AG10803 (cell line): ENCODE measurements at regions not wholly inside any gene's neighbourhood (a gene's known extent, or its start where the extent isn't known, plus 50 kb on each side); places are given as distances from the start of the nearest gene placed in this dataset.
A peak's percentile ranks its signal among the peaks of the same experiment; 100 is the strongest.

Experiments used
- DNase-seq: peaks from one replicate; pipeline ENCODE4 v3.0.0; 2010; ENCODE audit warnings: low read depth
- H3K4me3 ChIP-seq: 2 replicates; pipeline ENCODE4 v1.5.1; 2011; ENCODE audit warnings: mild to moderate bottlenecking, low read length, control low read depth
- CTCF ChIP-seq: conservative IDR thresholded peaks from 2 replicates; pipeline ENCODE4 v1.5.1; 2011; ENCODE audit warnings: mild to moderate bottlenecking, low read length, control low read depth, inconsistent platforms

- peak; percentile 65 for DNase-seq
- no peak overlapping the region for H3K4me3 ChIP-seq
- TF ChIP-seq CTCF, result no peak
Measured at GRCh38 chr20:22921595-22922421, 113.3 kb upstream of the SSTR4 start.

- no peak for DNase-seq
- no peak for TF ChIP-seq CTCF
Measured at GRCh38 chr20:22922987-22923386, 112.1 kb upstream of the SSTR4 start.

GRCh38 chr20:22924046-22924737 is 110.9 kb upstream of the SSTR4 start:
- no peak for TF ChIP-seq CTCF
- DNase-seq, result no peak
- H3K4me3 ChIP-seq, result no peak overlapping the region

More at GRCh38 chr20:22922987-22923386, 112.1 kb upstream of the SSTR4 start:
- H3K4me3 ChIP-seq, result no peak overlapping the region

GRCh38 chr20:22924949-22925612 is 110.0 kb upstream of the SSTR4 start:
- DNase-seq, result no peak
- no peak overlapping the region for H3K4me3 ChIP-seq
- TF ChIP-seq CTCF, result no peak

- H3K4me3 ChIP-seq, result no peak overlapping the region
- no peak for DNase-seq
- TF ChIP-seq CTCF, result no peak
Measured at GRCh38 chr20:22925613-22925983, 109.5 kb upstream of the SSTR4 start.

- TF ChIP-seq CTCF, result no peak
- H3K4me3 ChIP-seq, result no peak overlapping the region
- no peak for DNase-seq
Measured at GRCh38 chr20:22927537-22927936, 107.6 kb upstream of the SSTR4 start.
